Colonic mucosa (tissue), 4 donors: ENCODE measurements at regions not wholly inside any gene's neighbourhood (a gene's known extent, or its start where the extent isn't known, plus 50 kb on each side); places are given as distances from the start of the nearest gene placed in this dataset.

Experiments used
- DNase-seq: peaks from one replicate; pipeline ENCODE4 v3.0.0-alpha.2; 2020
- H3K27ac ChIP-seq: fragments of 200-600 bp; one replicate; pipeline ENCODE4 v1.8.0; 2021
- H3K27me3 ChIP-seq: fragments of 200-600 bp; one replicate; pipeline ENCODE4 v1.8.0; 2021
- H3K36me3 ChIP-seq: fragments of 200-600 bp; one replicate; pipeline ENCODE4 v1.8.0; 2021
- H3K4me1 ChIP-seq: fragments of 200-600 bp; one replicate; pipeline ENCODE4 v1.8.0; 2021; ENCODE audit warnings: mild to moderate bottlenecking
- H3K4me3 ChIP-seq: fragments of 200-600 bp; one replicate; pipeline ENCODE4 v1.8.0; 2021
- H3K9ac ChIP-seq, 2 donors: one replicate each; pipeline ENCODE4 v1.7.0; 2013; ENCODE audit warnings: control low read depth in 2 of 2, low read depth in 2 of 2, low read length in 2 of 2
- H3K9me3 ChIP-seq: fragments of 200-600 bp; one replicate; pipeline ENCODE4 v1.8.0; 2021
- CTCF ChIP-seq: fragments of 200-600 bp; IDR thresholded peaks from one replicate; pipeline ENCODE4 v1.8.0; 2022; ENCODE audit warnings: antibody characterized with exemption, mild to moderate bottlenecking
- intact Hi-C: fragments of 100-400 bp; cut with DNase I; formaldehyde crosslinking; loops from one replicate; pipeline ENCODE4 v1.14.1; 2022
- donor health status: healthy.
- donor health status: DM: no; HTN: no; CAD: no.
- donor health status: DM: no; HTN: no; CAD: no.

GRCh38 chr4:138311771-138312535 is 69.8 kb upstream of the SLC7A11 start:
- no peaks in the 10 kb centered on the region for H3K36me3 ChIP-seq
- no peak overlapping the region for H3K9ac ChIP-seq
- no peaks in the 10 kb centered on the region for H3K4me1 ChIP-seq
- H3K27ac ChIP-seq, result no peak overlapping the region
- H3K27me3 ChIP-seq, result no peaks in the 10 kb centered on the region
- no peak for DNase-seq
- intact Hi-C loops, result no loop called here
- no peaks in the 10 kb centered on the region for H3K9me3 ChIP-seq
- H3K4me3 ChIP-seq, result no peak overlapping the region
- TF ChIP-seq CTCF, result no peak

GRCh38 chr4:138310991-138311390 is 68.8 kb upstream of the SLC7A11 start:
- no peak for DNase-seq
- TF ChIP-seq CTCF, result no peak
- H3K36me3 ChIP-seq, result no peaks in the 10 kb centered on the region
- H3K9me3 ChIP-seq, result no peaks in the 10 kb centered on the region
- H3K4me1 ChIP-seq, result no peaks in the 10 kb centered on the region
- H3K9ac ChIP-seq, result no peak overlapping the region
- H3K27me3 ChIP-seq, result no peaks in the 10 kb centered on the region
- H3K27ac ChIP-seq, result no peak overlapping the region
- intact Hi-C loops, result no loop called here
- no peak overlapping the region for H3K4me3 ChIP-seq

- H3K36me3 ChIP-seq, result no peaks in the 10 kb centered on the region
- intact Hi-C loops, result no loop called here
- H3K9ac ChIP-seq, result no peak overlapping the region
- H3K4me3 ChIP-seq, result no peak overlapping the region
- TF ChIP-seq CTCF, result no peak
- no peak overlapping the region for H3K27ac ChIP-seq
- no peaks in the 10 kb centered on the region for H3K9me3 ChIP-seq
- no peak for DNase-seq
- no peaks in the 10 kb centered on the region for H3K27me3 ChIP-seq
- no peaks in the 10 kb centered on the region for H3K4me1 ChIP-seq
Observed at GRCh38 chr4:138310498-138310897, 68.3 kb upstream of the SLC7A11 start.

- Histone ChIP-seq H3K9ac (no peak overlapping the region), H3K27ac (no peak overlapping the region), H3K36me3 (no peaks in the 10 kb centered on the region), H3K27me3 (no peaks in the 10 kb centered on the region), H3K4me1 (no peaks in the 10 kb centered on the region), H3K9me3 (no peaks in the 10 kb centered on the region), H3K4me3 (no peak overlapping the region)
- intact Hi-C loops, result no loop called here
- TF ChIP-seq CTCF, result no peak
- no peak for DNase-seq
Observed at GRCh38 chr4:138308356-138308755, 66.2 kb upstream of the SLC7A11 start.

- H3K4me1 ChIP-seq, result no peaks in the 10 kb centered on the region
- H3K4me3 ChIP-seq, result no peak overlapping the region
- no peak overlapping the region for H3K9ac ChIP-seq
- H3K9me3 ChIP-seq, result no peaks in the 10 kb centered on the region
- no peaks in the 10 kb centered on the region for H3K27me3 ChIP-seq
- intact Hi-C loops, result no loop called here
- no peak for TF ChIP-seq CTCF
- no peaks in the 10 kb centered on the region for H3K36me3 ChIP-seq
- H3K27ac ChIP-seq, result no peak overlapping the region
- DNase-seq, result no peak
Observed at GRCh38 chr4:138307319-138307718, 65.2 kb upstream of the SLC7A11 start.
